H9 (cell line): ENCODE measurements at regions not wholly inside any gene's neighbourhood (a gene's known extent, or its start where the extent isn't known, plus 50 kb on each side); places are given as distances from the start of the nearest gene placed in this dataset.

Experiments used
- DNase-seq: peaks from one replicate; pipeline ENCODE4 v3.0.0-alpha.2; 2017
- H2AFZ ChIP-seq: one replicate; pipeline ENCODE4 v1.6.1; 2013; ENCODE audit warnings: mild to moderate bottlenecking, low read length, control low read depth, moderate library complexity
- H2AK5ac ChIP-seq: 2 replicates; pipeline ENCODE4 v1.6.1; 2013; ENCODE audit warnings: low read length, control low read depth, mixed read lengths; ENCODE audit not compliant: insufficient read length
- H2BK120ac ChIP-seq: one replicate; pipeline ENCODE4 v1.6.1; 2013; ENCODE audit warnings: low read depth, mild to moderate bottlenecking, low read length, control low read depth, inconsistent platforms; ENCODE audit not compliant: poor library complexity, severe bottlenecking
- H2BK12ac ChIP-seq: 2 replicates; pipeline ENCODE4 v1.6.1; 2013; ENCODE audit warnings: low read length, control low read depth, mixed read lengths, low read depth; ENCODE audit not compliant: insufficient read length
- H2BK15ac ChIP-seq: 2 replicates; pipeline ENCODE4 v1.6.1; 2013; ENCODE audit warnings: low read depth, low read length, control low read depth
- H2BK20ac ChIP-seq: one replicate; pipeline ENCODE4 v1.6.1; 2013; ENCODE audit warnings: low read depth, mild to moderate bottlenecking, low read length, control low read depth, inconsistent platforms; ENCODE audit not compliant: poor library complexity, severe bottlenecking
- H2BK5ac ChIP-seq: 2 replicates; pipeline ENCODE4 v1.6.1; 2013; ENCODE audit warnings: low read length, control low read depth, mixed read lengths; ENCODE audit not compliant: insufficient read length
- H3K14ac ChIP-seq: 2 replicates; pipeline ENCODE4 v1.6.1; 2013; ENCODE audit warnings: low read length, control low read depth; ENCODE audit not compliant: insufficient read depth
- H3K18ac ChIP-seq: 2 replicates; pipeline ENCODE4 v1.6.1; 2013; ENCODE audit warnings: low read depth, mild to moderate bottlenecking, mixed read lengths, low read length, control low read depth; ENCODE audit not compliant: insufficient read length
- H3K23ac ChIP-seq: 2 replicates; pipeline ENCODE4 v1.6.1; 2013; ENCODE audit warnings: low read length, control low read depth, mixed read lengths, low read depth; ENCODE audit not compliant: insufficient read length
- H3K23me2 ChIP-seq: 2 replicates; pipeline ENCODE4 v1.6.1; 2013; ENCODE audit warnings: low read depth, mild to moderate bottlenecking, mixed read lengths, low read length, control low read depth; ENCODE audit not compliant: insufficient read length, poor library complexity, severe bottlenecking
- H3K27ac ChIP-seq: 2 replicates; pipeline ENCODE4 v1.5.1; 2013; ENCODE audit warnings: low read length, control low read depth, mixed read lengths, low read depth; ENCODE audit not compliant: insufficient read length
- H3K27me3 ChIP-seq: 2 replicates; pipeline ENCODE4 v1.6.1; 2013; ENCODE audit warnings: low read length, control low read depth, inconsistent platforms; ENCODE audit not compliant: insufficient read depth
- H3K4ac ChIP-seq: 2 replicates; pipeline ENCODE4 v1.6.1; 2013; ENCODE audit warnings: low read depth, mild to moderate bottlenecking, control low read depth, inconsistent platforms, low read length, moderate library complexity
- H3K4me1 ChIP-seq: 2 replicates; pipeline ENCODE4 v1.6.1; 2013; ENCODE audit warnings: low read length, control low read depth, inconsistent platforms; ENCODE audit not compliant: insufficient read depth
- H3K4me2 ChIP-seq: 2 replicates; pipeline ENCODE4 v1.6.1; 2013; ENCODE audit warnings: low read length, control low read depth, mixed read lengths; ENCODE audit not compliant: insufficient read length, insufficient read depth
- H3K56ac ChIP-seq: 2 replicates; pipeline ENCODE4 v1.6.1; 2013; ENCODE audit warnings: low read depth, mild to moderate bottlenecking, mixed read lengths, low read length, control low read depth; ENCODE audit not compliant: insufficient read length
- H3K79me1 ChIP-seq: 2 replicates; pipeline ENCODE4 v1.6.1; 2013; ENCODE audit warnings: low read depth, mild to moderate bottlenecking, moderate library complexity, low read length, control low read depth, inconsistent platforms; ENCODE audit not compliant: insufficient read depth, poor library complexity, severe bottlenecking
- H3K79me2 ChIP-seq: 2 replicates; pipeline ENCODE4 v1.6.1; 2013; ENCODE audit warnings: low read length, control low read depth, inconsistent platforms; ENCODE audit not compliant: insufficient read depth
- H3K9ac ChIP-seq: 2 replicates; pipeline ENCODE4 v1.6.1; 2013; ENCODE audit warnings: low read length, control low read depth, mixed read lengths; ENCODE audit not compliant: insufficient read length; ENCODE audit errors: extremely low read depth
- H3K9me3 ChIP-seq: one replicate; pipeline ENCODE4 v1.6.1; 2013; ENCODE audit warnings: low read depth, low read length, inconsistent platforms; ENCODE audit not compliant: control insufficient read depth
- H3T11ph ChIP-seq: one replicate; pipeline ENCODE4 v1.6.1; 2013; ENCODE audit warnings: mild to moderate bottlenecking, low read length, control low read depth, inconsistent platforms
- H4K20me1 ChIP-seq: one replicate; pipeline ENCODE4 v1.6.1; 2013; ENCODE audit not compliant: control insufficient read depth, insufficient read length, insufficient read depth
- H4K5ac ChIP-seq: 2 replicates; pipeline ENCODE4 v1.6.1; 2013; ENCODE audit warnings: low read depth, mild to moderate bottlenecking, mixed read lengths, low read length, control low read depth; ENCODE audit not compliant: insufficient read length
- H4K8ac ChIP-seq: replicated peaks from 2 replicates; pipeline ENCODE4 v1.6.1; 2013; ENCODE audit warnings: low read length, control low read depth, mixed read lengths, low read depth; ENCODE audit not compliant: insufficient read length
- H4K91ac ChIP-seq: 2 replicates; pipeline ENCODE4 v1.6.1; 2013; ENCODE audit warnings: low read depth, mild to moderate bottlenecking, moderate library complexity, mixed read lengths, low read length, control low read depth; ENCODE audit not compliant: insufficient read length
- H3K27ac Mint-ChIP-seq, 3 experiments: 2 replicates in 2 of 3; 3 replicates in 1 of 3; pipeline ENCODE4 v1.8.0; 2020 to 2021; ENCODE audit warnings: mixed read lengths in 3 of 3, mild to moderate bottlenecking in 1 of 3, moderate library complexity in 1 of 3
- H3K27me3 Mint-ChIP-seq: 2 replicates; pipeline ENCODE4 v1.8.0; 2021; ENCODE audit warnings: low read depth, mild to moderate bottlenecking, moderate library complexity, mixed read lengths
- H3K36me3 Mint-ChIP-seq, 3 experiments: 2 replicates in 2 of 3; 3 replicates in 1 of 3; pipeline ENCODE4 v1.8.0; 2020 to 2021; ENCODE audit warnings: low read depth in 3 of 3, mixed read lengths in 3 of 3; ENCODE audit not compliant: insufficient read depth in 1 of 3
- H3K4me1 Mint-ChIP-seq, 2 experiments: 2 replicates each; pipeline ENCODE4 v1.8.0; 2020; ENCODE audit warnings: mixed read lengths in 2 of 2
- H3K4me3 Mint-ChIP-seq, 2 experiments: 2 replicates in 1 of 2; 3 replicates in 1 of 2; pipeline ENCODE4 v1.8.0; 2020 to 2021; ENCODE audit warnings: mild to moderate bottlenecking in 2 of 2, mixed read lengths in 2 of 2, moderate library complexity in 1 of 2
- H3K9me3 Mint-ChIP-seq, 2 experiments: 2 replicates in 1 of 2; 3 replicates in 1 of 2; pipeline ENCODE4 v1.8.0; 2020; ENCODE audit warnings: mild to moderate bottlenecking in 2 of 2, mixed read lengths in 2 of 2, moderate library complexity in 1 of 2
- WGBS: extraction: QIAGEN DNeasy Blood & Tissue Kit; methylation state at CpG from one replicate; pipeline ENCODE4 v1.1.7; 2013; ENCODE audit warnings: missing lambda C conversion rate, low lambda C conversion rate, mixed read lengths; ENCODE audit not compliant: insufficient read length; ENCODE audit errors: extremely low coverage; 5-methylcytosine and 5-hydroxymethylcytosine counted together
- TF ChIP-seq, protein P1 (sequence below): fragments of 200-600 bp; sonication (generic); conservative IDR thresholded peaks from 3 replicates; pipeline ENCODE4 v1.8.0; 2021; ENCODE audit warnings: antibody characterized with exemption, mild to moderate bottlenecking

DNA sequence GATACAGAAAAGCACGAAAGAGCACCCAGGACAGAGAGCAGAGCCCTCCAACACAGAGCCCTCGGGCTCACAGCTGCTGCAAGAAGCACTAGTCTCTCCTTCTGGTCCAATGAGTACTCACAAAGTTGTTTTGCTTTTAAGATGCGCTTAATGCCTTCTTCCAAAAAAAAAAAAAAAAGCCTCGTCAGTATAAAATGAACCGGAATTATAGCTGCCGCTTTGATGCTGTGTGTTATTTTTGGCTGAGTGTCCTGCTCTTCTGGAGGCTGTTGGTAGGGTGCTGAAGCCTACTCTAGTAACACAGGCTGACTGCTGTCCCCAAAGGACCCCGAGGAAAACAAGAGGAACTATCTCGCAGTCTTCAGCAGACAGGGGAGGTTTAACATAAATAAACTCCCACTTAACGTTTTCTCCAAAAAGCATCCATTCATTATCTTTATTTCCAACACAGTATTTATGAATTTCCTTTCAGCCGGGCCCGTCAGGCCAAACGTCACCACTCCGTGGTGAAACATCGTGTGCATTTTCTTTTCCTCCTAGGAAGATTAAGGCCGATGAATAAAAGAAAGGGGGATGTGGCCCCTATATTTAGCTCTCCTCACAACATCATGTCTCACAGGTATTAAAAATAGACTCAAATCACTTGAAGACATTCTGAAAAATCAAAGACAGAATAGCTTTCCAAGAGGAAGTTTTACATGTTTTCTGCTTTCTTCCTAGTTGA is 213.7 kb upstream of the PPARGC1A start:
- no peak overlapping the region for H3T11ph ChIP-seq
- H2BK20ac ChIP-seq = no peak overlapping the region
- no peak overlapping the region for H4K8ac ChIP-seq
- H2BK120ac ChIP-seq = no peak overlapping the region
- no peak overlapping the region for H2BK12ac ChIP-seq
- no peak overlapping the region for H3K4me3 Mint-ChIP-seq
- H3K36me3 Mint-ChIP-seq = no peaks in the 10 kb centered on the region
- no peak overlapping the region for H2BK15ac ChIP-seq
- H3K9me3 Mint-ChIP-seq = no peaks in the 10 kb centered on the region
- TF ChIP-seq, protein P1, sequence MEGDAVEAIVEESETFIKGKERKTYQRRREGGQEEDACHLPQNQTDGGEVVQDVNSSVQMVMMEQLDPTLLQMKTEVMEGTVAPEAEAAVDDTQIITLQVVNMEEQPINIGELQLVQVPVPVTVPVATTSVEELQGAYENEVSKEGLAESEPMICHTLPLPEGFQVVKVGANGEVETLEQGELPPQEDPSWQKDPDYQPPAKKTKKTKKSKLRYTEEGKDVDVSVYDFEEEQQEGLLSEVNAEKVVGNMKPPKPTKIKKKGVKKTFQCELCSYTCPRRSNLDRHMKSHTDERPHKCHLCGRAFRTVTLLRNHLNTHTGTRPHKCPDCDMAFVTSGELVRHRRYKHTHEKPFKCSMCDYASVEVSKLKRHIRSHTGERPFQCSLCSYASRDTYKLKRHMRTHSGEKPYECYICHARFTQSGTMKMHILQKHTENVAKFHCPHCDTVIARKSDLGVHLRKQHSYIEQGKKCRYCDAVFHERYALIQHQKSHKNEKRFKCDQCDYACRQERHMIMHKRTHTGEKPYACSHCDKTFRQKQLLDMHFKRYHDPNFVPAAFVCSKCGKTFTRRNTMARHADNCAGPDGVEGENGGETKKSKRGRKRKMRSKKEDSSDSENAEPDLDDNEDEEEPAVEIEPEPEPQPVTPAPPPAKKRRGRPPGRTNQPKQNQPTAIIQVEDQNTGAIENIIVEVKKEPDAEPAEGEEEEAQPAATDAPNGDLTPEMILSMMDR = no peak
- WGBS = 100% methylated on average over 1 of the region's 15 CpGs
- no peak overlapping the region for H4K5ac ChIP-seq
- no peaks in the 10 kb centered on the region for H3K79me2 ChIP-seq
- H3K23ac ChIP-seq = no peak overlapping the region
- no peaks in the 10 kb centered on the region for H3K79me1 ChIP-seq
- H3K27ac ChIP-seq = no peak overlapping the region
- H3K56ac ChIP-seq = no peak overlapping the region
- H3K4me1 Mint-ChIP-seq = peaks cover 0 to 8% of the 10 kb centered on the region in 2 experiments; a peak in 1 of 4 replicates
- H2AK5ac ChIP-seq = no peak overlapping the region
- H3K4ac ChIP-seq = no peak overlapping the region
- H2AFZ ChIP-seq = no peak overlapping the region
- no peaks in the 10 kb centered on the region for H3K4me1 ChIP-seq
- H3K18ac ChIP-seq = no peak overlapping the region
- no peaks in the 10 kb centered on the region for H3K23me2 ChIP-seq
- H2BK5ac ChIP-seq = no peak overlapping the region
- no peak overlapping the region for H3K14ac ChIP-seq
- no peak overlapping the region for H3K9ac ChIP-seq
- H4K91ac ChIP-seq = no peak overlapping the region
- peak overlapping the region in 1 of 3 experiments; percentile 33; a peak in 1 of 7 replicates for H3K27ac Mint-ChIP-seq
- no peaks in the 10 kb centered on the region for H3K9me3 ChIP-seq
- no peaks in the 10 kb centered on the region; the same call in none of the 2 replicates for H3K27me3 Mint-ChIP-seq
- H3K4me2 ChIP-seq = no peak overlapping the region
- no peak for DNase-seq
- H3K27me3 ChIP-seq = no peaks in the 10 kb centered on the region
- H4K20me1 ChIP-seq = no peaks in the 10 kb centered on the region
